MM.1S (cell line): ENCODE measurements at regions not wholly inside any gene's neighbourhood (a gene's known extent, or its start where the extent isn't known, plus 50 kb on each side); places are given as distances from the start of the nearest gene placed in this dataset.

Experiments used
- DNase-seq: peaks from one replicate; pipeline ENCODE4 v3.0.0-alpha.2; 2015
- H2AFZ ChIP-seq: fragments of 300-600 bp; sonication (generic); 2 replicates; pipeline ENCODE4 v1.6.0; 2016; ENCODE audit warnings: antibody characterized with exemption, low read length
- H3F3A ChIP-seq: fragments of 300-600 bp; sonication (generic); 2 replicates; pipeline ENCODE4 v1.6.1; 2016; ENCODE audit warnings: mild to moderate bottlenecking, antibody characterized with exemption, low read length, moderate library complexity, mixed read lengths; ENCODE audit not compliant: insufficient read depth
- H3K27ac ChIP-seq: fragments of 300-600 bp; sonication (generic); 2 replicates; pipeline ENCODE4 v1.5.1; 2016; ENCODE audit warnings: mild to moderate bottlenecking, low read length
- H3K27me3 ChIP-seq: fragments of 300-600 bp; sonication (generic); replicated peaks from 2 replicates; pipeline ENCODE4 v1.6.0; 2016; ENCODE audit warnings: low read length; ENCODE audit not compliant: insufficient read depth
- H3K36me3 ChIP-seq: fragments of 300-600 bp; sonication (generic); replicated peaks from 2 replicates; pipeline ENCODE4 v1.6.1; 2016; ENCODE audit warnings: mild to moderate bottlenecking, low read length, mixed read lengths; ENCODE audit not compliant: insufficient read depth
- H3K4me1 ChIP-seq: fragments of 300-600 bp; sonication (generic); 2 replicates; pipeline ENCODE4 v1.6.1; 2016; ENCODE audit warnings: low read length, mixed read lengths
- H3K4me2 ChIP-seq: fragments of 300-600 bp; sonication (generic); 2 replicates; pipeline ENCODE4 v1.6.0; 2016; ENCODE audit warnings: low read depth, low read length
- H3K4me3 ChIP-seq: fragments of 300-600 bp; sonication (generic); 2 replicates; pipeline ENCODE4 v1.5.1; 2016; ENCODE audit warnings: low read length, mixed read lengths
- H3K79me2 ChIP-seq: fragments of 300-600 bp; sonication (generic); 2 replicates; pipeline ENCODE4 v1.6.1; 2016; ENCODE audit warnings: mixed run types, low read length, mixed read lengths
- H3K9ac ChIP-seq: fragments of 300-600 bp; sonication (generic); 2 replicates; pipeline ENCODE4 v1.6.1; 2016; ENCODE audit warnings: low read length, mixed read lengths
- H3K9me2 ChIP-seq: fragments of 300-600 bp; sonication (generic); replicated peaks from 2 replicates; pipeline ENCODE4 v1.6.1; 2016; ENCODE audit warnings: mild to moderate bottlenecking, low read length, mixed read lengths; ENCODE audit not compliant: insufficient read depth
- H3K9me3 ChIP-seq: fragments of 300-600 bp; sonication (generic); replicated peaks from 2 replicates; pipeline ENCODE4 v1.6.1; 2016; ENCODE audit warnings: mild to moderate bottlenecking, low read length, mixed read lengths; ENCODE audit not compliant: insufficient read depth
- H4K20me1 ChIP-seq: fragments of 300-600 bp; sonication (generic); 2 replicates; pipeline ENCODE4 v1.6.1; 2016; ENCODE audit warnings: mild to moderate bottlenecking, low read length, moderate library complexity, mixed read lengths; ENCODE audit not compliant: insufficient read depth
- EZH2 ChIP-seq: fragments of 300-600 bp; sonication (generic); optimal IDR thresholded peaks from 2 replicates; pipeline ENCODE3; 2017; ENCODE audit warnings: low read depth, mild to moderate bottlenecking, antibody characterized with exemption, low read length, mixed read lengths
- EZH2phosphoT487 ChIP-seq: fragments of 300-600 bp; sonication (generic); IDR thresholded peaks from 2 replicates; pipeline ENCODE4 v1.6.1; 2018; ENCODE audit warnings: antibody characterized with exemption, low read length
- TF ChIP-seq, protein P1 (sequence below): fragments of 300-600 bp; sonication (generic); IDR thresholded peaks from 2 replicates; pipeline ENCODE4 v1.5.1; 2016; ENCODE audit warnings: antibody characterized with exemption, low read length, mixed read lengths

GRCh38 chr17:69919789-69920188, 155.2 kb upstream of the KCNJ16 start:
- Histone ChIP-seq H3K27ac (no peak overlapping the region), H3K4me3 (no peak overlapping the region), H3K9me2 (no peaks in the 10 kb centered on the region), H3F3A (no peaks in the 10 kb centered on the region), H4K20me1 (no peaks in the 10 kb centered on the region), H3K79me2 (no peaks in the 10 kb centered on the region), H3K9me3 (no peaks in the 10 kb centered on the region), H3K27me3 (no peaks in the 10 kb centered on the region), H3K36me3 (no peaks in the 10 kb centered on the region), H3K9ac (no peak overlapping the region), H3K4me1 (no peaks in the 10 kb centered on the region), H2AFZ (no peak overlapping the region), H3K4me2 (no peak overlapping the region)
- TF ChIP-seq, protein P1, sequence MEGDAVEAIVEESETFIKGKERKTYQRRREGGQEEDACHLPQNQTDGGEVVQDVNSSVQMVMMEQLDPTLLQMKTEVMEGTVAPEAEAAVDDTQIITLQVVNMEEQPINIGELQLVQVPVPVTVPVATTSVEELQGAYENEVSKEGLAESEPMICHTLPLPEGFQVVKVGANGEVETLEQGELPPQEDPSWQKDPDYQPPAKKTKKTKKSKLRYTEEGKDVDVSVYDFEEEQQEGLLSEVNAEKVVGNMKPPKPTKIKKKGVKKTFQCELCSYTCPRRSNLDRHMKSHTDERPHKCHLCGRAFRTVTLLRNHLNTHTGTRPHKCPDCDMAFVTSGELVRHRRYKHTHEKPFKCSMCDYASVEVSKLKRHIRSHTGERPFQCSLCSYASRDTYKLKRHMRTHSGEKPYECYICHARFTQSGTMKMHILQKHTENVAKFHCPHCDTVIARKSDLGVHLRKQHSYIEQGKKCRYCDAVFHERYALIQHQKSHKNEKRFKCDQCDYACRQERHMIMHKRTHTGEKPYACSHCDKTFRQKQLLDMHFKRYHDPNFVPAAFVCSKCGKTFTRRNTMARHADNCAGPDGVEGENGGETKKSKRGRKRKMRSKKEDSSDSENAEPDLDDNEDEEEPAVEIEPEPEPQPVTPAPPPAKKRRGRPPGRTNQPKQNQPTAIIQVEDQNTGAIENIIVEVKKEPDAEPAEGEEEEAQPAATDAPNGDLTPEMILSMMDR = no peak
- TF ChIP-seq EZH2phosphoT487 (no peak), EZH2 (no peak)
- DNase-seq = no peak

GRCh38 chr17:69921046-69921445, 154.0 kb upstream of the KCNJ16 start:
- Histone ChIP-seq H4K20me1 (no peaks in the 10 kb centered on the region), H2AFZ (no peak overlapping the region), H3K9me2 (no peaks in the 10 kb centered on the region), H3K4me3 (no peak overlapping the region), H3K27ac (no peak overlapping the region), H3K4me1 (no peaks in the 10 kb centered on the region), H3K27me3 (no peaks in the 10 kb centered on the region), H3K36me3 (no peaks in the 10 kb centered on the region), H3K9ac (no peak overlapping the region), H3K4me2 (no peak overlapping the region), H3K79me2 (no peaks in the 10 kb centered on the region), H3F3A (no peaks in the 10 kb centered on the region), H3K9me3 (no peaks in the 10 kb centered on the region)
- no peak for TF ChIP-seq EZH2
- TF ChIP-seq EZH2phosphoT487 = no peak
- TF ChIP-seq, protein P1 = no peak
- no peak for DNase-seq

GRCh38 chr17:69928611-69929010, 146.4 kb upstream of the KCNJ16 start:
- H3K4me3 ChIP-seq = no peak overlapping the region
- H2AFZ ChIP-seq = no peak overlapping the region
- no peak overlapping the region for H3K9ac ChIP-seq
- no peak overlapping the region for H3K27ac ChIP-seq
- no peak overlapping the region for H3K4me2 ChIP-seq
- H3K79me2 ChIP-seq = no peaks in the 10 kb centered on the region
- DNase-seq = no peak
- H3K9me2 ChIP-seq = no peaks in the 10 kb centered on the region
- H3K27me3 ChIP-seq = no peaks in the 10 kb centered on the region
- no peaks in the 10 kb centered on the region for H3K4me1 ChIP-seq
- H3F3A ChIP-seq = no peaks in the 10 kb centered on the region
- TF ChIP-seq, protein P1 = no peak
- TF ChIP-seq EZH2 (no peak), EZH2phosphoT487 (no peak)
- no peaks in the 10 kb centered on the region for H4K20me1 ChIP-seq
- H3K36me3 ChIP-seq = no peaks in the 10 kb centered on the region
- H3K9me3 ChIP-seq = no peaks in the 10 kb centered on the region
